GM10266 (cell line): ENCODE measurements at regions not wholly inside any gene's neighbourhood (a gene's known extent, or its start where the extent isn't known, plus 50 kb on each side); places are given as distances from the start of the nearest gene placed in this dataset.

ENCODE experiments used
- DNase-seq: peaks from one replicate; pipeline ENCODE4 v3.0.0; 2012; ENCODE audit errors: extremely low spot score
- TF ChIP-seq, protein P1 (sequence below): IDR thresholded peaks from 2 replicates; pipeline ENCODE4 v1.5.1; 2012; ENCODE audit warnings: mild to moderate bottlenecking, low read depth; ENCODE audit not compliant: control insufficient read depth, insufficient read depth; ENCODE audit errors: missing control alignments

DNA sequence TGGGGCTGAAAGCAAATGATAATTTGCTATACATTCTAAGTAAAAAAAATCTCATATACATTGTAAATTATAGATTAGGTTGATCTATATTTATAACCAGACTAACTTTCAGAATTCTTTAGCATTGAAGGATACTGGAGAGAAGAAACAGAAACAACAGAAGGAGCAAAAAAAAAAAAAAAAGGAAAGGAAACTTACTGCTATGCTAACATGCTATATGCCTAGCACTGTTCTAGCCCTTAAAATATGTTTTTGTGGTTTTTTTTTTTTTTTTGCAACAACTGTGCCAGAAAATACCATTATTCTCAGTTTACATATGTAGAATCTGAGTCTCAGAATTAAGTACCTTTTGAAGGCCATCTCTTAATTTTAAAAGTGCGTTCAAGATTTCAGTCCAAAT is 204.9 kb upstream of the MC4R start:
- DNase-seq = no peak
- TF ChIP-seq, protein P1, sequence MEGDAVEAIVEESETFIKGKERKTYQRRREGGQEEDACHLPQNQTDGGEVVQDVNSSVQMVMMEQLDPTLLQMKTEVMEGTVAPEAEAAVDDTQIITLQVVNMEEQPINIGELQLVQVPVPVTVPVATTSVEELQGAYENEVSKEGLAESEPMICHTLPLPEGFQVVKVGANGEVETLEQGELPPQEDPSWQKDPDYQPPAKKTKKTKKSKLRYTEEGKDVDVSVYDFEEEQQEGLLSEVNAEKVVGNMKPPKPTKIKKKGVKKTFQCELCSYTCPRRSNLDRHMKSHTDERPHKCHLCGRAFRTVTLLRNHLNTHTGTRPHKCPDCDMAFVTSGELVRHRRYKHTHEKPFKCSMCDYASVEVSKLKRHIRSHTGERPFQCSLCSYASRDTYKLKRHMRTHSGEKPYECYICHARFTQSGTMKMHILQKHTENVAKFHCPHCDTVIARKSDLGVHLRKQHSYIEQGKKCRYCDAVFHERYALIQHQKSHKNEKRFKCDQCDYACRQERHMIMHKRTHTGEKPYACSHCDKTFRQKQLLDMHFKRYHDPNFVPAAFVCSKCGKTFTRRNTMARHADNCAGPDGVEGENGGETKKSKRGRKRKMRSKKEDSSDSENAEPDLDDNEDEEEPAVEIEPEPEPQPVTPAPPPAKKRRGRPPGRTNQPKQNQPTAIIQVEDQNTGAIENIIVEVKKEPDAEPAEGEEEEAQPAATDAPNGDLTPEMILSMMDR = no peak

DNA sequence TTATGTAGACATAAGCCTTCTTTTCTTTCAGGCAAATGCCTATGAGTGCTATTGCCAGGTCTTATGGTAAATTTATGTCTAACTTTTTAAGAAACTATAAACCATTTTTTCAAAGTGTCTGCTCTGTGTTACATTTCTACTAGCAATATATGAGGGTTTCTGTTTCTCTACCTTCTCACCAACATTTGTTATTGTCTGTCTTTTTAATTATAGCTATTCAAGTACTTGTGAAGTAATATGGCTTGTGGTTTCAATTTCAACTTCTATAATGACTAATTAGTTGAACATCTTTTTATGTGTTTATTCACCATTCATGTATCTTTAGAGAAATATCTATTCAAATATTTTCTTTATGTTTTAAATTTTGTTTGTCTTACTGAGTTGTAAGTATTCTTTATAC is 213.1 kb upstream of the MC4R start:
- no peak for DNase-seq
- TF ChIP-seq, protein P1 = no peak

DNA sequence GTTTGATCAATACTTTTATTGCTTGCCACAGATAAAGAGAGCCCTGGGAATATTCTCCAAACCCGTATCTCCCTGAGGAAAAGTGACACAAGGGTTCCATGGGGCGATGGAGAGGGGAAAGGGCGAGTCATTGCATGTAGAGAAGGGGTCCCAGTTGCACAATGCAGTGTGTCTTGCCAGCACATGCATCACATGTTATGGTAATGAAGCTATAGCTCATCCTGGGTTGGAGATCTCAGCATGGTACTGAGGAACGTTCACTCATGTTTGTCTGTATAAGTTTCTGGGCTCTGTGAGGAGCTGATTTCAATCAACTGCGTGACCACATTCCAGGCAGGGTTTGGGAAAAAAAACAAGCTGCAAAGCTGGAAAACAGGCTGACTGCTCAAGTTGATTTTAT is 220.7 kb upstream of the MC4R start:
- DNase-seq = no peak
- TF ChIP-seq, protein P1 = no peak

- no peak for DNase-seq
- TF ChIP-seq, protein P1 = no peak
These were observed 224.4 kb upstream of the MC4R start for GRCh38 chr18:60596928-60597327.

GRCh38 chr18:60599267-60599666 is 226.7 kb upstream of the MC4R start:
- TF ChIP-seq, protein P1 = no peak
- DNase-seq = no peak

DNA sequence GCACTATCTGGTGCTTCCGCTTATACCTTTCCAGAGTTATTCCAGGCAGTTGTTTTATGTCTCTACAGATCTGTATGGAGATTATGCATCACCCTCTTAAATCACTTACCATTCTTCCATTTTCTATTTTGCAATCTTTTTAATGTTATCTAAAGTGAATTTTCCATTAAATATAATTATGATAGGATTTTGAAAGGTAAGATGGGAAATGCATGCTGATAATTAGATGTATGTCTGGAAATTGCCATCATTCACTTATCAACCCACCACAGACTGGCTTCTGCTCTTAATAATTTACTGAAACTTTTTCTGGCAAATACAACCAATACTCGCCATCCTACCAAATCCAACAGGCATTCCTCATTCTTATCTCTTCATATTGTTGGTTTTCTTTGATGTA is 227.4 kb upstream of the MC4R start:
- TF ChIP-seq, protein P1 = no peak
- no peak for DNase-seq

- DNase-seq = no peak
These were observed 228.7 kb upstream of the MC4R start for GRCh38 chr18:60601249-60601648.

More at GRCh38 chr18:60601249-60601648, 228.7 kb upstream of the MC4R start:
- TF ChIP-seq, protein P1 = no peak
